H9 (cell line): ENCODE measurements at regions not wholly inside any gene's neighbourhood (a gene's known extent, or its start where the extent isn't known, plus 50 kb on each side); places are given as distances from the start of the nearest gene placed in this dataset.

Experiments used
- DNase-seq: peaks from one replicate; pipeline ENCODE4 v3.0.0-alpha.2; 2017
- H2AFZ ChIP-seq: one replicate; pipeline ENCODE4 v1.6.1; 2013; ENCODE audit warnings: mild to moderate bottlenecking, low read length, control low read depth, moderate library complexity
- H2AK5ac ChIP-seq: 2 replicates; pipeline ENCODE4 v1.6.1; 2013; ENCODE audit warnings: low read length, control low read depth, mixed read lengths; ENCODE audit not compliant: insufficient read length
- H2BK120ac ChIP-seq: one replicate; pipeline ENCODE4 v1.6.1; 2013; ENCODE audit warnings: low read depth, mild to moderate bottlenecking, low read length, control low read depth, inconsistent platforms; ENCODE audit not compliant: poor library complexity, severe bottlenecking
- H2BK12ac ChIP-seq: 2 replicates; pipeline ENCODE4 v1.6.1; 2013; ENCODE audit warnings: low read length, control low read depth, mixed read lengths, low read depth; ENCODE audit not compliant: insufficient read length
- H2BK15ac ChIP-seq: 2 replicates; pipeline ENCODE4 v1.6.1; 2013; ENCODE audit warnings: low read depth, low read length, control low read depth
- H2BK20ac ChIP-seq: one replicate; pipeline ENCODE4 v1.6.1; 2013; ENCODE audit warnings: low read depth, mild to moderate bottlenecking, low read length, control low read depth, inconsistent platforms; ENCODE audit not compliant: poor library complexity, severe bottlenecking
- H2BK5ac ChIP-seq: 2 replicates; pipeline ENCODE4 v1.6.1; 2013; ENCODE audit warnings: low read length, control low read depth, mixed read lengths; ENCODE audit not compliant: insufficient read length
- H3K14ac ChIP-seq: 2 replicates; pipeline ENCODE4 v1.6.1; 2013; ENCODE audit warnings: low read length, control low read depth; ENCODE audit not compliant: insufficient read depth
- H3K18ac ChIP-seq: 2 replicates; pipeline ENCODE4 v1.6.1; 2013; ENCODE audit warnings: low read depth, mild to moderate bottlenecking, mixed read lengths, low read length, control low read depth; ENCODE audit not compliant: insufficient read length
- H3K23ac ChIP-seq: 2 replicates; pipeline ENCODE4 v1.6.1; 2013; ENCODE audit warnings: low read length, control low read depth, mixed read lengths, low read depth; ENCODE audit not compliant: insufficient read length
- H3K23me2 ChIP-seq: 2 replicates; pipeline ENCODE4 v1.6.1; 2013; ENCODE audit warnings: low read depth, mild to moderate bottlenecking, mixed read lengths, low read length, control low read depth; ENCODE audit not compliant: insufficient read length, poor library complexity, severe bottlenecking
- H3K27ac ChIP-seq: 2 replicates; pipeline ENCODE4 v1.5.1; 2013; ENCODE audit warnings: low read length, control low read depth, mixed read lengths, low read depth; ENCODE audit not compliant: insufficient read length
- H3K27me3 ChIP-seq: 2 replicates; pipeline ENCODE4 v1.6.1; 2013; ENCODE audit warnings: low read length, control low read depth, inconsistent platforms; ENCODE audit not compliant: insufficient read depth
- H3K4ac ChIP-seq: 2 replicates; pipeline ENCODE4 v1.6.1; 2013; ENCODE audit warnings: low read depth, mild to moderate bottlenecking, control low read depth, inconsistent platforms, low read length, moderate library complexity
- H3K4me1 ChIP-seq: 2 replicates; pipeline ENCODE4 v1.6.1; 2013; ENCODE audit warnings: low read length, control low read depth, inconsistent platforms; ENCODE audit not compliant: insufficient read depth
- H3K4me2 ChIP-seq: 2 replicates; pipeline ENCODE4 v1.6.1; 2013; ENCODE audit warnings: low read length, control low read depth, mixed read lengths; ENCODE audit not compliant: insufficient read length, insufficient read depth
- H3K56ac ChIP-seq: 2 replicates; pipeline ENCODE4 v1.6.1; 2013; ENCODE audit warnings: low read depth, mild to moderate bottlenecking, mixed read lengths, low read length, control low read depth; ENCODE audit not compliant: insufficient read length
- H3K79me1 ChIP-seq: 2 replicates; pipeline ENCODE4 v1.6.1; 2013; ENCODE audit warnings: low read depth, mild to moderate bottlenecking, moderate library complexity, low read length, control low read depth, inconsistent platforms; ENCODE audit not compliant: insufficient read depth, poor library complexity, severe bottlenecking
- H3K79me2 ChIP-seq: 2 replicates; pipeline ENCODE4 v1.6.1; 2013; ENCODE audit warnings: low read length, control low read depth, inconsistent platforms; ENCODE audit not compliant: insufficient read depth
- H3K9ac ChIP-seq: 2 replicates; pipeline ENCODE4 v1.6.1; 2013; ENCODE audit warnings: low read length, control low read depth, mixed read lengths; ENCODE audit not compliant: insufficient read length; ENCODE audit errors: extremely low read depth
- H3K9me3 ChIP-seq: one replicate; pipeline ENCODE4 v1.6.1; 2013; ENCODE audit warnings: low read depth, low read length, inconsistent platforms; ENCODE audit not compliant: control insufficient read depth
- H3T11ph ChIP-seq: one replicate; pipeline ENCODE4 v1.6.1; 2013; ENCODE audit warnings: mild to moderate bottlenecking, low read length, control low read depth, inconsistent platforms
- H4K20me1 ChIP-seq: one replicate; pipeline ENCODE4 v1.6.1; 2013; ENCODE audit not compliant: control insufficient read depth, insufficient read length, insufficient read depth
- H4K5ac ChIP-seq: 2 replicates; pipeline ENCODE4 v1.6.1; 2013; ENCODE audit warnings: low read depth, mild to moderate bottlenecking, mixed read lengths, low read length, control low read depth; ENCODE audit not compliant: insufficient read length
- H4K8ac ChIP-seq: replicated peaks from 2 replicates; pipeline ENCODE4 v1.6.1; 2013; ENCODE audit warnings: low read length, control low read depth, mixed read lengths, low read depth; ENCODE audit not compliant: insufficient read length
- H4K91ac ChIP-seq: 2 replicates; pipeline ENCODE4 v1.6.1; 2013; ENCODE audit warnings: low read depth, mild to moderate bottlenecking, moderate library complexity, mixed read lengths, low read length, control low read depth; ENCODE audit not compliant: insufficient read length
- H3K27ac Mint-ChIP-seq, 3 experiments: 2 replicates in 2 of 3; 3 replicates in 1 of 3; pipeline ENCODE4 v1.8.0; 2020 to 2021; ENCODE audit warnings: mixed read lengths in 3 of 3, mild to moderate bottlenecking in 1 of 3, moderate library complexity in 1 of 3
- H3K27me3 Mint-ChIP-seq: 2 replicates; pipeline ENCODE4 v1.8.0; 2021; ENCODE audit warnings: low read depth, mild to moderate bottlenecking, moderate library complexity, mixed read lengths
- H3K36me3 Mint-ChIP-seq, 3 experiments: 2 replicates in 2 of 3; 3 replicates in 1 of 3; pipeline ENCODE4 v1.8.0; 2020 to 2021; ENCODE audit warnings: low read depth in 3 of 3, mixed read lengths in 3 of 3; ENCODE audit not compliant: insufficient read depth in 1 of 3
- H3K4me1 Mint-ChIP-seq, 2 experiments: 2 replicates each; pipeline ENCODE4 v1.8.0; 2020; ENCODE audit warnings: mixed read lengths in 2 of 2
- H3K4me3 Mint-ChIP-seq, 2 experiments: 2 replicates in 1 of 2; 3 replicates in 1 of 2; pipeline ENCODE4 v1.8.0; 2020 to 2021; ENCODE audit warnings: mild to moderate bottlenecking in 2 of 2, mixed read lengths in 2 of 2, moderate library complexity in 1 of 2
- H3K9me3 Mint-ChIP-seq, 2 experiments: 2 replicates in 1 of 2; 3 replicates in 1 of 2; pipeline ENCODE4 v1.8.0; 2020; ENCODE audit warnings: mild to moderate bottlenecking in 2 of 2, mixed read lengths in 2 of 2, moderate library complexity in 1 of 2
- WGBS: extraction: QIAGEN DNeasy Blood & Tissue Kit; methylation state at CpG from one replicate; pipeline ENCODE4 v1.1.7; 2013; ENCODE audit warnings: missing lambda C conversion rate, low lambda C conversion rate, mixed read lengths; ENCODE audit not compliant: insufficient read length; ENCODE audit errors: extremely low coverage; 5-methylcytosine and 5-hydroxymethylcytosine counted together
- TF ChIP-seq, protein P1 (sequence below): fragments of 200-600 bp; sonication (generic); conservative IDR thresholded peaks from 3 replicates; pipeline ENCODE4 v1.8.0; 2021; ENCODE audit warnings: antibody characterized with exemption, mild to moderate bottlenecking

DNA sequence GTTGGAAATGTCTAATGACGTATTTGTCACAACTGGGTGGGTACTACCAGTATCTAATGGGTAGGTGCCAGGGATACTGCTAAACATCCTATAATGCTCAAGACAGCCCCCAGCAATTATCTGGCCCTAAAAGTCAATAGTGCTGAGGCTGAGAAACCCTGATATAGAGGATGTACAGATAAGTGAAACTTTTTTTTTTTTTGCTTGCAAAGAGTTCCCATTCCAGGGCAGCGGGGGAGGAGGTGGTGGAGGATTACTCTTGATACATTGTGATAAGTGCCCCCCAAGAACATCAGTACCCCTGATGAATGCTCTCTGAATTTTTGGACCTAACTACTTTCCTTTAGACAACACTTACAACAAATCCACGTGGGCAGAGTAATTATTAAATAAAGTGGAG, 329.7 kb upstream of the SPRED2 start:
- Histone ChIP-seq H4K91ac (no peak overlapping the region), H3K4me2 (no peak overlapping the region), H3K4ac (no peak overlapping the region), H2BK5ac (no peak overlapping the region), H3K14ac (no peak overlapping the region), H3K9me3 (peaks cover 8% of the 10 kb centered on the region), H3K79me2 (no peaks in the 10 kb centered on the region), H2AK5ac (no peak overlapping the region), H3K9ac (no peak overlapping the region), H3K27ac (no peak overlapping the region), H2BK120ac (no peak overlapping the region), H3K23ac (no peak overlapping the region), H4K8ac (no peak overlapping the region), H3K56ac (no peak overlapping the region), H2BK15ac (no peak overlapping the region), H3K4me1 (no peaks in the 10 kb centered on the region), H4K5ac (no peak overlapping the region), H3K23me2 (no peaks in the 10 kb centered on the region), H3K27me3 (no peaks in the 10 kb centered on the region), H3K18ac (no peak overlapping the region), H2AFZ (no peak overlapping the region), H4K20me1 (no peaks in the 10 kb centered on the region), H3T11ph (no peak overlapping the region), H2BK20ac (no peak overlapping the region), H2BK12ac (no peak overlapping the region), H3K79me1 (no peaks in the 10 kb centered on the region)
- WGBS, result no CpG with 5 or more reads among the region's 3 CpGs
- Mint-ChIP-seq H3K4me1 (peaks cover 5 to 9% of the 10 kb centered on the region in 2 experiments; a peak in 3 of 4 replicates), H3K27me3 (peaks cover 2% of the 10 kb centered on the region), H3K9me3 (peaks cover 6 to 8% of the 10 kb centered on the region in 2 experiments; a peak in 4 of 5 replicates), H3K27ac (no peak overlapping the region), H3K4me3 (no peak overlapping the region), H3K36me3 (peaks cover 0 to 6% (median 2%) of the 10 kb centered on the region in 3 experiments; a peak in 5 of 7 replicates)
- TF ChIP-seq, protein P1, sequence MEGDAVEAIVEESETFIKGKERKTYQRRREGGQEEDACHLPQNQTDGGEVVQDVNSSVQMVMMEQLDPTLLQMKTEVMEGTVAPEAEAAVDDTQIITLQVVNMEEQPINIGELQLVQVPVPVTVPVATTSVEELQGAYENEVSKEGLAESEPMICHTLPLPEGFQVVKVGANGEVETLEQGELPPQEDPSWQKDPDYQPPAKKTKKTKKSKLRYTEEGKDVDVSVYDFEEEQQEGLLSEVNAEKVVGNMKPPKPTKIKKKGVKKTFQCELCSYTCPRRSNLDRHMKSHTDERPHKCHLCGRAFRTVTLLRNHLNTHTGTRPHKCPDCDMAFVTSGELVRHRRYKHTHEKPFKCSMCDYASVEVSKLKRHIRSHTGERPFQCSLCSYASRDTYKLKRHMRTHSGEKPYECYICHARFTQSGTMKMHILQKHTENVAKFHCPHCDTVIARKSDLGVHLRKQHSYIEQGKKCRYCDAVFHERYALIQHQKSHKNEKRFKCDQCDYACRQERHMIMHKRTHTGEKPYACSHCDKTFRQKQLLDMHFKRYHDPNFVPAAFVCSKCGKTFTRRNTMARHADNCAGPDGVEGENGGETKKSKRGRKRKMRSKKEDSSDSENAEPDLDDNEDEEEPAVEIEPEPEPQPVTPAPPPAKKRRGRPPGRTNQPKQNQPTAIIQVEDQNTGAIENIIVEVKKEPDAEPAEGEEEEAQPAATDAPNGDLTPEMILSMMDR, result no peak
- DNase-seq, result no peak
